ENCODE measurements at regions not wholly inside any gene's neighbourhood (a gene's known extent, or its start where the extent isn't known, plus 50 kb on each side); places are given as distances from the start of the nearest gene placed in this dataset.

DNA sequence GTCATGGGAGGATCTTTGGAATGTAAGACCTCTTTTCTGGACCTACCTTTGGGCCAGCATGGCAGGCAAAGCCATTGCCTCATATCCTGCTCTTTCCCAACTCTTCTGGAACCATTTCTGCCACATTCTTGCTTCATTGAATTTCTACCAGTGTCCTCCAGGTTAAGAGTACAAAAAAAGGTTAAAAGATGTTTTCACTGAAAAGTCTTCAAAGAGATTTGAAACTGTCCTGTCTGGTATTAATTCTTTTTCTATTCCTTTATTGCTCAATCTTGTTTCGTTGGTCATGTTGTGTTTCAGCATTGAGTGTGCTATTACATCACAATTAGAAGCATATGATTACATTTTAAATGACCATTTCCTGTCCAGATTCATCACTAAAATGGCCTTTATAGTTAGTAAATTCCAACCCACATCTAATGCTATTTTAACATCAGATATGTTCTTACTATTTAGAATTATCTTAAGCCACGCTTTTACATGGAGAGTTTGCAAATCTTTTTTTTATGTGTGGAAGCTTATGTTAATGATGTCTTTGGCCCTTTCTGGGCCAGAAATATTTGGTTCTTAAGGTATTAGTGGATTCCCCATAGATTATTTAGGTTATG lies 450.9 kb downstream of the GJA1 start:
- Histone ChIP-seq H3K27ac (no peak overlapping the region), H3K4me1 (no peaks in the 10 kb centered on the region), H3K4me2 (no peak overlapping the region), H3K9me3 (no peaks in the 10 kb centered on the region), H3K4me3 (no peak overlapping the region)
- DNase-seq (ENCODE audit: low read depth in 1 of 2, low spot score in 1 of 2) (no peak), FAIRE-seq (no peak), ATAC-seq (no peak)
- TF ChIP-seq, protein P1, sequence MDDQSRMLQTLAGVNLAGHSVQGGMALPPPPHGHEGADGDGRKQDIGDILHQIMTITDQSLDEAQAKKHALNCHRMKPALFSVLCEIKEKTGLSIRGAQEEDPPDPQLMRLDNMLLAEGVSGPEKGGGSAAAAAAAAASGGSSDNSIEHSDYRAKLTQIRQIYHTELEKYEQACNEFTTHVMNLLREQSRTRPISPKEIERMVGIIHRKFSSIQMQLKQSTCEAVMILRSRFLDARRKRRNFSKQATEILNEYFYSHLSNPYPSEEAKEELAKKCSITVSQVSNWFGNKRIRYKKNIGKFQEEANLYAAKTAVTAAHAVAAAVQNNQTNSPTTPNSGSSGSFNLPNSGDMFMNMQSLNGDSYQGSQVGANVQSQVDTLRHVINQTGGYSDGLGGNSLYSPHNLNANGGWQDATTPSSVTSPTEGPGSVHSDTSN (IDR thresholded peaks at IDR 0.05), result no peak
- TF ChIP-seq JUNB (IDR thresholded peaks at IDR 0.05) (no peak), RNF2 (IDR thresholded peaks at IDR 0.05; ENCODE audit: borderline replicate concordance, low read depth) (no peak), SMC3 (IDR thresholded peaks at IDR 0.05) (no peak), NFE2L2 (conservative IDR thresholded peaks at IDR 0.05; ENCODE audit: low read length) (no peak), RFX5 (IDR thresholded peaks at IDR 0.05) (no peak), ZNF302 (CRISPR knock-in tag; IDR thresholded peaks at IDR 0.05) (no peak), MAFK (IDR thresholded peaks at IDR 0.05; ENCODE audit: partially characterized antibody) (no peak), HEYL (CRISPR knock-in tag; IDR thresholded peaks at IDR 0.05) (no peak), MAX (IDR thresholded peaks at IDR 0.05) (no peak), HMGXB4 (CRISPR knock-in tag; IDR thresholded peaks at IDR 0.05; ENCODE audit: borderline replicate concordance) (no peak), HOXB5 (CRISPR knock-in tag; IDR thresholded peaks at IDR 0.05) (no peak)
- TF ChIP-seq, protein P2, sequence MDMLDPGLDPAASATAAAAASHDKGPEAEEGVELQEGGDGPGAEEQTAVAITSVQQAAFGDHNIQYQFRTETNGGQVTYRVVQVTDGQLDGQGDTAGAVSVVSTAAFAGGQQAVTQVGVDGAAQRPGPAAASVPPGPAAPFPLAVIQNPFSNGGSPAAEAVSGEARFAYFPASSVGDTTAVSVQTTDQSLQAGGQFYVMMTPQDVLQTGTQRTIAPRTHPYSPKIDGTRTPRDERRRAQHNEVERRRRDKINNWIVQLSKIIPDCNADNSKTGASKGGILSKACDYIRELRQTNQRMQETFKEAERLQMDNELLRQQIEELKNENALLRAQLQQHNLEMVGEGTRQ (IDR thresholded peaks at IDR 0.05), result no peak
- TF ChIP-seq, protein P3, sequence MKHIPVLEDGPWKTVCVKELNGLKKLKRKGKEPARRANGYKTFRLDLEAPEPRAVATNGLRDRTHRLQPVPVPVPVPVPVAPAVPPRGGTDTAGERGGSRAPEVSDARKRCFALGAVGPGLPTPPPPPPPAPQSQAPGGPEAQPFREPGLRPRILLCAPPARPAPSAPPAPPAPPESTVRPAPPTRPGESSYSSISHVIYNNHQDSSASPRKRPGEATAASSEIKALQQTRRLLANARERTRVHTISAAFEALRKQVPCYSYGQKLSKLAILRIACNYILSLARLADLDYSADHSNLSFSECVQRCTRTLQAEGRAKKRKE (CRISPR knock-in tag; IDR thresholded peaks at IDR 0.05; ENCODE audit: low read depth), result no peak
- 79% methylated on average over 2 of the region's 2 CpGs for WGBS (ENCODE audit: missing lambda C conversion rate)
- ChIA-PET CTCF (no interaction called here), POLR2A (no interaction called here)

- 49% methylated on average over 4 of the region's 4 CpGs for WGBS (ENCODE audit: missing lambda C conversion rate)
- FAIRE-seq, result no peak
Observed at GRCh38 chr6:121887724-121888123, 452.3 kb downstream of the GJA1 start.

More at GRCh38 chr6:121887724-121888123, 452.3 kb downstream of the GJA1 start:
- no peak overlapping the region for H3K27ac ChIP-seq
- no peak for TF ChIP-seq E2F6 (IDR thresholded peaks at IDR 0.05; ENCODE audit: borderline replicate concordance, low read depth)
- TF ChIP-seq RAD21 (conservative IDR thresholded peaks at IDR 0.05 in 1 of 2, IDR thresholded peaks at IDR 0.05 in 1 of 2), result no peak
- no peak for TF ChIP-seq CEBPB (IDR thresholded peaks at IDR 0.05)
- TF ChIP-seq EP300 (IDR thresholded peaks at IDR 0.05), result no peak
- TF ChIP-seq SREBF2 (IDR thresholded peaks at IDR 0.05), result no peak
- DNase-seq (ENCODE audit: low read depth in 1 of 2, low spot score in 1 of 2) (no peak), ATAC-seq (no peak)
- no peaks in the 10 kb centered on the region for H3K9me3 ChIP-seq
- CTCF ChIA-PET, result no interaction called here
- no peak overlapping the region for H3K4me3 ChIP-seq
- POLR2A ChIA-PET, result no interaction called here
- H3K4me1 ChIP-seq, result no peaks in the 10 kb centered on the region
- H3K4me2 ChIP-seq, result no peak overlapping the region

Data from A549 (cell line).